Transverse colon (tissue), 4 donors: ENCODE measurements at regions not wholly inside any gene's neighbourhood (a gene's known extent, or its start where the extent isn't known, plus 50 kb on each side); places are given as distances from the start of the nearest gene placed in this dataset.

Source experiments
- DNase-seq: peaks from one replicate; pipeline ENCODE4 v3.0.0-alpha.2; 2019
- H3K27ac ChIP-seq, 4 donors: fragments of 200-600 bp; sonication (generic); 2 replicates each; pipeline ENCODE4 v1.5.1; 2016 to 2018; ENCODE audit warnings: inconsistent platforms in 4 of 4
- H3K27me3 ChIP-seq: fragments of 200-600 bp; sonication (generic); 2 replicates; pipeline ENCODE4 v1.5.1; 2017; ENCODE audit warnings: inconsistent platforms
- H3K36me3 ChIP-seq, 4 donors: fragments of 200-600 bp; sonication (generic); 2 replicates each; pipeline ENCODE4 v1.5.1; 2017 to 2019; ENCODE audit warnings: inconsistent platforms in 4 of 4
- H3K4me1 ChIP-seq, 4 donors: fragments of 200-600 bp; sonication (generic); 2 replicates each; pipeline ENCODE4 v1.5.1; 2017 to 2020; ENCODE audit warnings: inconsistent platforms in 4 of 4
- H3K4me3 ChIP-seq, 4 donors: fragments of 200-600 bp; sonication (generic); 1 replicate in 1 of 4; 2 replicates in 3 of 4; pipeline versions ENCODE4 v1.5.1 to v1.6.1; 2017 to 2019; ENCODE audit warnings: inconsistent platforms in 4 of 4
- H3K9me3 ChIP-seq, 2 donors: fragments of 200-600 bp; sonication (generic); 2 replicates each; pipeline ENCODE4 v1.5.1; 2017 to 2019; ENCODE audit warnings: inconsistent platforms in 2 of 2
- CTCF ChIP-seq, 5 experiments: fragments of 200-600 bp in 3 of 5; fragments of 450-650 bp in 2 of 5; sonication (generic) in 3 of 5; IDR thresholded peaks; 1 replicate in 2 of 5; 2 replicates in 3 of 5; pipeline ENCODE4 v1.5.1; 2016 to 2017; ENCODE audit warnings: antibody characterized with exemption in 5 of 5, inconsistent platforms in 3 of 5, mild to moderate bottlenecking in 2 of 5, moderate library complexity in 1 of 5
- EP300 ChIP-seq: sonication (generic); formaldehyde crosslinking; IDR thresholded peaks from one replicate; pipeline ENCODE4 v1.6.1; 2017; ENCODE audit warnings: antibody characterized with exemption, low read depth
- POLR2A ChIP-seq: fragments of 450-650 bp; IDR thresholded peaks from one replicate; pipeline ENCODE4 v1.6.1; 2016; ENCODE audit warnings: antibody characterized with exemption, mild to moderate bottlenecking, moderate library complexity
- POLR2AphosphoS5 ChIP-seq, 3 donors: sonication (generic); formaldehyde crosslinking; IDR thresholded peaks; one replicate each; pipeline ENCODE4 v1.6.1; 2016; ENCODE audit warnings: antibody characterized with exemption in 3 of 3
- WGBS, 2 donors: methylation state at CpG; one replicate each; pipeline ENCODE4 v1.1.5; 2018; ENCODE audit warnings: low coverage in 1 of 2; 5-methylcytosine and 5-hydroxymethylcytosine counted together
- in situ Hi-C, 4 donors: fragments of 200-750 bp; cut with MboI; loops; one replicate each; pipeline versions ENCODE4 v1.15.0 to v1.15.1; 2017; ENCODE audit warnings: low sequenced_read_pairs in 3 of 4, low pct_ligation_motif_present in 1 of 4, low pct_unique_long_range_greater_than_20kb in 1 of 4
- intact Hi-C: fragments of 100-400 bp; cut with DNase I; formaldehyde crosslinking; loops from one replicate; pipeline ENCODE4 v1.15.1; 2023; ENCODE audit warnings: low total_unique reads

- 61 to 89% methylated on average over 1 to 3 of the region's 3 CpGs for WGBS, 2 donors
- no peak for DNase-seq
- Histone ChIP-seq H3K9me3 (no peaks in the 10 kb centered on the region), H3K36me3 (no peaks in the 10 kb centered on the region), H3K27me3 (no peaks in the 10 kb centered on the region), H3K4me3 (no peak overlapping the region), H3K4me1 (no peaks in the 10 kb centered on the region), H3K27ac (no peak overlapping the region)
- TF ChIP-seq POLR2AphosphoS5 (IDR thresholded peaks at IDR 0.05) = no peak
- no peak for TF ChIP-seq CTCF (IDR thresholded peaks at IDR 0.05)
- TF ChIP-seq EP300 = no peak
- no peak for TF ChIP-seq POLR2A
- intact Hi-C loops (no loop called here), in situ Hi-C loops (no loop called here)
These were observed 805.4 kb upstream of the GALNTL6 start for GRCh38 chr4:171007618-171008390.

- in situ Hi-C loops = no loop called here
- WGBS, 2 donors = 35 to 42% methylated on average over 1 of the region's 1 CpG
- H3K36me3 ChIP-seq = no peaks in the 10 kb centered on the region
- H3K9me3 ChIP-seq = no peaks in the 10 kb centered on the region
- H3K4me3 ChIP-seq = no peak overlapping the region
- H3K27me3 ChIP-seq = no peaks in the 10 kb centered on the region
- no peaks in the 10 kb centered on the region for H3K4me1 ChIP-seq
- DNase-seq = no peak
- H3K27ac ChIP-seq = no peak overlapping the region
- intact Hi-C loops = no loop called here
- TF ChIP-seq POLR2A = no peak
These were observed 811.0 kb upstream of the GALNTL6 start for GRCh38 chr4:171002246-171002645.

GRCh38 chr4:170990989-170991589, 822.1 kb upstream of the GALNTL6 start:
- WGBS, 2 donors = 44 to 48% methylated on average over 6 to 8 of the region's 8 CpGs
- intact Hi-C loops = no loop called here

GRCh38 chr4:170988446-170988845, 824.8 kb upstream of the GALNTL6 start:
- TF ChIP-seq POLR2AphosphoS5 (IDR thresholded peaks at IDR 0.05) (no peak), POLR2A (no peak), CTCF (IDR thresholded peaks at IDR 0.05) (no peak), EP300 (no peak)
- no peak for DNase-seq
- H3K27me3 ChIP-seq = no peaks in the 10 kb centered on the region
- H3K27ac ChIP-seq = no peak overlapping the region
- WGBS, 2 donors = 33 to 75% methylated on average over 1 of the region's 1 CpG
- intact Hi-C loops (no loop called here), in situ Hi-C loops (no loop called here)
- H3K36me3 ChIP-seq = no peaks in the 10 kb centered on the region
- no peaks in the 10 kb centered on the region for H3K4me1 ChIP-seq
- no peak overlapping the region for H3K4me3 ChIP-seq
- peaks cover 0 to 4% of the 10 kb centered on the region in 2 donors for H3K9me3 ChIP-seq

More at GRCh38 chr4:170990989-170991589, 822.1 kb upstream of the GALNTL6 start:
- no peak for DNase-seq
- TF ChIP-seq CTCF (IDR thresholded peaks at IDR 0.05) = no peak
- no peak for TF ChIP-seq EP300
- no peak for TF ChIP-seq POLR2A
- TF ChIP-seq POLR2AphosphoS5 (IDR thresholded peaks at IDR 0.05) = no peak
- Histone ChIP-seq H3K4me3 (no peak overlapping the region), H3K27ac (no peak overlapping the region), H3K4me1 (no peaks in the 10 kb centered on the region), H3K36me3 (no peaks in the 10 kb centered on the region), H3K9me3 (peaks cover 0 to 4% of the 10 kb centered on the region in 2 donors), H3K27me3 (no peaks in the 10 kb centered on the region)
- in situ Hi-C loops = no loop called here
